ENCODE measurements at regions not wholly inside any gene's neighbourhood (a gene's known extent, or its start where the extent isn't known, plus 50 kb on each side); places are given as distances from the start of the nearest gene placed in this dataset.

DNA sequence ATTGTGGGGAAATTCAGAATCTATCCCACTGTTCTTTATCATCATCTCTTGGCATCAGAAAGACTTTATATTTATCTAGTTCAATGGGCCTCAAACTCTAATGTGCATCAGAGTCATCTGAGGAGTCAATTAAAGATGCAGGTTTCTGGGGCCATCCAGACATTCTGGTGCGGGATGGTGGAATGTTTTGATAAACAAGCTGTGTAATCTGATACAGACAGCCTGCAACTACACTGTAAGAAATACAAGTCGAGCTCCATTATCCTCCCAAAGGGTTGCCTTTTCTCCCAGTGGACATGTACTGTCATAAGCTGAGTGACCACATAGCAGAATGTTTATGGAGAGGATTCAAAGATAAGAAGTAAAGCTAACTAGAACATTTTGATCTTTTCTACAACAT lies 515.3 kb upstream of the DCC start:
- no peaks in the 10 kb centered on the region for H3K79me2 ChIP-seq (ENCODE audit: insufficient read depth)
- ChIA-PET POLR2A (no interaction called here), CTCF (no interaction called here)
- whole genome bisulfite sequencing (ENCODE audit: low lambda C conversion rate), result 29% methylated on average over 2 of the region's 2 CpGs
- H3K27me3 ChIP-seq (ENCODE audit: insufficient read depth), result no peaks in the 10 kb centered on the region
- H3K9me3 ChIP-seq, result no peaks in the 10 kb centered on the region
- no peak for DNase-seq
- H3K9ac ChIP-seq, result no peak overlapping the region
- no peak overlapping the region for H3K4me3 ChIP-seq (ENCODE audit: low read depth in 2 of 2, low read length in 1 of 2)
- no peaks in the 10 kb centered on the region for H3F3A ChIP-seq (replicated peaks; ENCODE audit: insufficient read depth)
- H3K4me2 ChIP-seq, result no peak overlapping the region
- TF ChIP-seq FOXJ3 (CRISPR knock-in tag; IDR thresholded peaks at IDR 0.05) (no peak), GABPA (IDR thresholded peaks at IDR 0.05; ENCODE audit: low read depth) (no peak), ELF1 (IDR thresholded peaks at IDR 0.05) (no peak), REST (IDR thresholded peaks at IDR 0.05; ENCODE audit: low read depth, low read length) (no peak), EZH2phosphoT487 (IDR thresholded peaks at IDR 0.05; ENCODE audit: borderline replicate concordance, low read depth) (no peak), MXI1 (IDR thresholded peaks at IDR 0.05; ENCODE audit: low read depth, low read length) (no peak), ZBTB33 (IDR thresholded peaks at IDR 0.05; ENCODE audit: borderline replicate concordance, low read depth) (no peak), NFIC (IDR thresholded peaks at IDR 0.05; ENCODE audit: borderline replicate concordance) (no peak), JUND (IDR thresholded peaks at IDR 0.05) (no peak), RXRA (IDR thresholded peaks at IDR 0.05; ENCODE audit: borderline replicate concordance, low read depth) (no peak)
- TF ChIP-seq, protein P1, sequence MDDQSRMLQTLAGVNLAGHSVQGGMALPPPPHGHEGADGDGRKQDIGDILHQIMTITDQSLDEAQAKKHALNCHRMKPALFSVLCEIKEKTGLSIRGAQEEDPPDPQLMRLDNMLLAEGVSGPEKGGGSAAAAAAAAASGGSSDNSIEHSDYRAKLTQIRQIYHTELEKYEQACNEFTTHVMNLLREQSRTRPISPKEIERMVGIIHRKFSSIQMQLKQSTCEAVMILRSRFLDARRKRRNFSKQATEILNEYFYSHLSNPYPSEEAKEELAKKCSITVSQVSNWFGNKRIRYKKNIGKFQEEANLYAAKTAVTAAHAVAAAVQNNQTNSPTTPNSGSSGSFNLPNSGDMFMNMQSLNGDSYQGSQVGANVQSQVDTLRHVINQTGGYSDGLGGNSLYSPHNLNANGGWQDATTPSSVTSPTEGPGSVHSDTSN (IDR thresholded peaks at IDR 0.05), result no peak
- TF ChIP-seq, protein P2, sequence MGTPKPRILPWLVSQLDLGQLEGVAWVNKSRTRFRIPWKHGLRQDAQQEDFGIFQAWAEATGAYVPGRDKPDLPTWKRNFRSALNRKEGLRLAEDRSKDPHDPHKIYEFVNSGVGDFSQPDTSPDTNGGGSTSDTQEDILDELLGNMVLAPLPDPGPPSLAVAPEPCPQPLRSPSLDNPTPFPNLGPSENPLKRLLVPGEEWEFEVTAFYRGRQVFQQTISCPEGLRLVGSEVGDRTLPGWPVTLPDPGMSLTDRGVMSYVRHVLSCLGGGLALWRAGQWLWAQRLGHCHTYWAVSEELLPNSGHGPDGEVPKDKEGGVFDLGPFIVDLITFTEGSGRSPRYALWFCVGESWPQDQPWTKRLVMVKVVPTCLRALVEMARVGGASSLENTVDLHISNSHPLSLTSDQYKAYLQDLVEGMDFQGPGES (IDR thresholded peaks at IDR 0.05; ENCODE audit: low read depth, low read length), result no peak
- no peaks in the 10 kb centered on the region for H3K9me2 ChIP-seq
- H3K27ac ChIP-seq (ENCODE audit: low read depth in 2 of 2, low read length in 1 of 2), result no peak overlapping the region
- H2AFZ ChIP-seq (ENCODE audit: low read depth), result no peak overlapping the region
- H3K36me3 ChIP-seq (replicated peaks in 1 of 2; ENCODE audit: control insufficient read depth in 1 of 2, insufficient read depth in 2 of 2, low read length in 1 of 2), result no peaks in the 10 kb centered on the region
- peaks cover 0 to 2% of the 10 kb centered on the region in 2 experiments; a peak in 2 of 4 replicates for H3K4me1 ChIP-seq (ENCODE audit: control insufficient read depth in 1 of 2, insufficient read depth in 2 of 2, low read depth in 1 of 2, low read length in 1 of 2)
- no peaks in the 10 kb centered on the region for H4K20me1 ChIP-seq (ENCODE audit: insufficient read depth)

Measured in SK-N-SH (cell line).